ENCODE measurements at regions not wholly inside any gene's neighbourhood (a gene's known extent, or its start where the extent isn't known, plus 50 kb on each side); places are given as distances from the start of the nearest gene placed in this dataset.

GRCh38 chr12:20030826-20031225 lies 337.5 kb upstream of the PDE3A start (continued):
- TF ChIP-seq ZNF318 (IDR thresholded peaks at IDR 0.05; ENCODE audit: borderline replicate concordance in 1 of 2, low read depth in 1 of 2) (no peak), IFI16 (CRISPR knock-in tag; IDR thresholded peaks at IDR 0.05) (no peak), IRF1 (CRISPR knock-in tag; IDR thresholded peaks at IDR 0.05; ENCODE audit: borderline replicate concordance) (no peak), FOXO4 (CRISPR knock-in tag; IDR thresholded peaks at IDR 0.05) (no peak), ZKSCAN8 (CRISPR knock-in tag; IDR thresholded peaks at IDR 0.05) (no peak), ETV6 (IDR thresholded peaks at IDR 0.05; ENCODE audit: borderline replicate concordance in 1 of 2, low read depth in 2 of 2, low read length in 1 of 2) (no peak), ETV6 (CRISPR knock-in tag; IDR thresholded peaks at IDR 0.05; ENCODE audit: borderline replicate concordance) (no peak), THRAP3 (IDR thresholded peaks at IDR 0.05; ENCODE audit: borderline replicate concordance) (no peak), FOXJ3 (CRISPR knock-in tag; IDR thresholded peaks at IDR 0.05) (no peak)

Data from K562 (cell line).